ENCODE measurements at regions not wholly inside any gene's neighbourhood (a gene's known extent, or its start where the extent isn't known, plus 50 kb on each side); places are given as distances from the start of the nearest gene placed in this dataset.

DNA sequence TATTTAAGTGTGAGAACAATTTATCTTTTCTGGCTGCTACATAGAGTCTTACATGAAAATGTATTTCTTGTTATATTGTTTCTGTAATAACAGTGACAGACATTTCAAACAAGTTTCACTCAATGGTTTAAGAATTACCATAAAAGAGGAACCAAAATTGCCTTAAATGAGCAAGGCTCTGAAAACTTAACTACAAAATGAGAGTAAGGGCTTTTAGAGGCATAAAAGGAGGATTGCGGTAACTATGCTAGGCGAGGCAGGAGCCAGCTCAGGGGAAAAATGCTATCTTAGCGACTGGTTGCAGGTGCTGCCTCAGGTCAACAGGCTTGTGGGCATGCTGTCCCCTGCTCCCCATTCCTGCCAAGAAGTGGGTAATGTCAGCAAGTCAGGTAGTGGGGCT lies 81.7 kb upstream of the MSI2 start:
- WGBS, 5 donors: 60 to 78% (median 74%) methylated on average over 3 of the region's 3 CpGs
- peaks cover 0 to 22% (median 0%) of the 10 kb centered on the region in 7 donors for H3K27me3 ChIP-seq (replicated peaks in 1 of 7)
- DNase-seq: no peak
- no peaks in the 10 kb centered on the region for H3K4me1 ChIP-seq
- no peaks in the 10 kb centered on the region for H3K9me3 ChIP-seq
- no peaks in the 10 kb centered on the region for H3K36me3 ChIP-seq
- intact Hi-C loops (cut with DNase I; ENCODE audit: low total_unique reads): no loop called here
- TF ChIP-seq, protein P1, sequence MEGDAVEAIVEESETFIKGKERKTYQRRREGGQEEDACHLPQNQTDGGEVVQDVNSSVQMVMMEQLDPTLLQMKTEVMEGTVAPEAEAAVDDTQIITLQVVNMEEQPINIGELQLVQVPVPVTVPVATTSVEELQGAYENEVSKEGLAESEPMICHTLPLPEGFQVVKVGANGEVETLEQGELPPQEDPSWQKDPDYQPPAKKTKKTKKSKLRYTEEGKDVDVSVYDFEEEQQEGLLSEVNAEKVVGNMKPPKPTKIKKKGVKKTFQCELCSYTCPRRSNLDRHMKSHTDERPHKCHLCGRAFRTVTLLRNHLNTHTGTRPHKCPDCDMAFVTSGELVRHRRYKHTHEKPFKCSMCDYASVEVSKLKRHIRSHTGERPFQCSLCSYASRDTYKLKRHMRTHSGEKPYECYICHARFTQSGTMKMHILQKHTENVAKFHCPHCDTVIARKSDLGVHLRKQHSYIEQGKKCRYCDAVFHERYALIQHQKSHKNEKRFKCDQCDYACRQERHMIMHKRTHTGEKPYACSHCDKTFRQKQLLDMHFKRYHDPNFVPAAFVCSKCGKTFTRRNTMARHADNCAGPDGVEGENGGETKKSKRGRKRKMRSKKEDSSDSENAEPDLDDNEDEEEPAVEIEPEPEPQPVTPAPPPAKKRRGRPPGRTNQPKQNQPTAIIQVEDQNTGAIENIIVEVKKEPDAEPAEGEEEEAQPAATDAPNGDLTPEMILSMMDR (IDR thresholded peaks at IDR 0.05 in 8 of 11, conservative IDR thresholded peaks at IDR 0.05 in 3 of 11): no peak
- TF ChIP-seq POLR2AphosphoS5 (IDR thresholded peaks at IDR 0.05) (no peak), POLR2A (IDR thresholded peaks at IDR 0.05) (no peak)
- no peak overlapping the region for H3K27ac ChIP-seq
- H3K4me3 ChIP-seq: no peak overlapping the region

DNA sequence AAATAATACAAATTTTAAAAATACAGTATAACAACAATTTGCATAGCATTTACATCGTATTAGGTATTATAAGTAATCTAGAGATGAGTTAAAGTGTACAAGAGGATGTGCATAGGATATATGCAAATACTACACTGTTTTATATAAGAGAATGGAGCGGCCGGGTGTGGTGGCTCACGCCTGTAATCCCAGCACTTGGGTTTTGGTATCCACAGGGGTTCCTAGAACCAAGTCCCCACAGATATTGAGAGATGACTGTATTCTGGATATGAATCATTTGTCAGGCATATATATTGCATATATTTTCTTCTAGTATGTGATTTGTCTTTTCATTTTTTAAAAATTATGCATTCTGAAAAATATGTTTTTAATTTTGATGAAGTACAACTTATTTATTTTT lies 77.5 kb upstream of the MSI2 start:
- TF ChIP-seq POLR2A (IDR thresholded peaks at IDR 0.05) (no peak), POLR2AphosphoS5 (IDR thresholded peaks at IDR 0.05) (no peak)
- TF ChIP-seq, protein P1 (IDR thresholded peaks at IDR 0.05 in 8 of 11, conservative IDR thresholded peaks at IDR 0.05 in 3 of 11): no peak
- peaks cover 0 to 4% (median 0%) of the 10 kb centered on the region in 8 donors for H3K9me3 ChIP-seq
- no peaks in the 10 kb centered on the region for H3K4me1 ChIP-seq
- WGBS, 5 donors: 70 to 84% (median 82%) methylated on average over 4 of the region's 4 CpGs
- DNase-seq: no peak
- no peak overlapping the region for H3K27ac ChIP-seq
- H3K4me3 ChIP-seq: no peak overlapping the region
- no peaks in the 10 kb centered on the region for H3K27me3 ChIP-seq (replicated peaks in 1 of 7)
- H3K36me3 ChIP-seq: no peaks in the 10 kb centered on the region
- intact Hi-C loops (cut with DNase I; ENCODE audit: low total_unique reads): no loop called here

DNA sequence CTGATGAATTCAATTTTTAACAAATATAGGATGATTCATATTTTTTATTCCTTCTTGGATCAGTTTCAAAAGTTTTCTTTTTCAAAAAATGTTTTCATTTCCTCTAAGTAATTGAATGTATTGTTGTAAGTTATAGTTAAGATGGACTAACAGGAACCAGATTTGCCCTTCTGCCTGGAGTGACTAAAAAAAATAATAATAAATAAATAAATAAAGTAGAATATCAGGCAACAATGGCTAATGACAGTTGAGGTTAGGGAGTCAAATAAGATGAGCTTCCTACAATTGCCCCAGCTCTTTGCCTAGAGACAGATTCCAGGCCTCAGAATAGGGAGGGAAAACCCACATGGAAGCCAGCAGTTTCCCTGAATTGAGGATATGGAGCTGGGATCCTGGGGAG lies 73.7 kb upstream of the MSI2 start:
- TF ChIP-seq POLR2A (IDR thresholded peaks at IDR 0.05): no peak
- TF ChIP-seq, protein P1 (IDR thresholded peaks at IDR 0.05 in 8 of 11, conservative IDR thresholded peaks at IDR 0.05 in 3 of 11): no peak
- TF ChIP-seq POLR2AphosphoS5 (IDR thresholded peaks at IDR 0.05): no peak
- intact Hi-C loops (cut with DNase I; ENCODE audit: low total_unique reads): no loop called here
- DNase-seq: no peak
- Histone ChIP-seq H3K36me3 (no peaks in the 10 kb centered on the region), H3K4me3 (no peak overlapping the region), H3K27ac (no peak overlapping the region), H3K27me3 (replicated peaks in 1 of 7) (no peaks in the 10 kb centered on the region), H3K4me1 (peaks cover 0 to 9% (median 2%) of the 10 kb centered on the region in 6 donors), H3K9me3 (peaks cover 0 to 4% (median 0%) of the 10 kb centered on the region in 8 donors)

- H3K4me1 ChIP-seq: peaks cover 0 to 9% (median 2%) of the 10 kb centered on the region in 6 donors
- TF ChIP-seq POLR2A (IDR thresholded peaks at IDR 0.05) (no peak), POLR2AphosphoS5 (IDR thresholded peaks at IDR 0.05) (no peak)
- TF ChIP-seq, protein P1 (IDR thresholded peaks at IDR 0.05 in 8 of 11, conservative IDR thresholded peaks at IDR 0.05 in 3 of 11): no peak
- peaks cover 0 to 5% (median 0%) of the 10 kb centered on the region in 7 donors for H3K27me3 ChIP-seq (replicated peaks in 1 of 7)
- no peaks in the 10 kb centered on the region for H3K9me3 ChIP-seq
- 47 to 60% (median 49%) methylated on average over 4 of the region's 4 CpGs for WGBS, 5 donors
- H3K27ac ChIP-seq: peak overlapping the region in 1 of 8 donors; percentile 7
- no peak for DNase-seq
- no peaks in the 10 kb centered on the region for H3K36me3 ChIP-seq
- no peak overlapping the region for H3K4me3 ChIP-seq
- intact Hi-C loops (cut with DNase I; ENCODE audit: low total_unique reads): no loop called here
Observed at GRCh38 chr17:57186226-57187019, 69.9 kb upstream of the MSI2 start.
